ENCODE measurements at regions not wholly inside any gene's neighbourhood (a gene's known extent, or its start where the extent isn't known, plus 50 kb on each side); places are given as distances from the start of the nearest gene placed in this dataset.

- no peak for DNase-seq
These were observed 141.9 kb downstream of the DNAJB9 start for GRCh38 chr7:108711611-108712010.

GRCh38 chr7:108716783-108717182 is 147.1 kb downstream of the DNAJB9 start:
- no peak for DNase-seq

- no peak for DNase-seq
These were observed 148.1 kb downstream of the DNAJB9 start for GRCh38 chr7:108717781-108718180.

GRCh38 chr7:108719631-108720030 is 150.0 kb downstream of the DNAJB9 start:
- DNase-seq: no peak

GRCh38 chr7:108722561-108722960 is 152.9 kb downstream of the DNAJB9 start:
- no peak for DNase-seq

- no peak for DNase-seq
These were observed 153.7 kb downstream of the DNAJB9 start for GRCh38 chr7:108723381-108723814.

GRCh38 chr7:108724251-108725100 is 154.8 kb downstream of the DNAJB9 start:
- no peak for DNase-seq

- DNase-seq: no peak
These were observed 166.1 kb downstream of the DNAJB9 start for GRCh38 chr7:108735814-108736213.

- DNase-seq: no peak
These were observed 166.7 kb downstream of the DNAJB9 start for GRCh38 chr7:108736221-108736891.

- no peak for DNase-seq
These were observed 201.5 kb downstream of the DNAJB9 start for GRCh38 chr7:108770981-108771745.

- DNase-seq: no peak
These were observed 202.2 kb downstream of the DNAJB9 start for GRCh38 chr7:108771853-108772252.

- DNase-seq: no peak
These were observed 208.3 kb downstream of the DNAJB9 start for GRCh38 chr7:108777966-108778365.

- no peak for DNase-seq
These were observed 219.8 kb downstream of the DNAJB9 start for GRCh38 chr7:108789451-108789850.

- DNase-seq: no peak
These were observed 224.8 kb downstream of the DNAJB9 start for GRCh38 chr7:108794466-108794865.

GRCh38 chr7:108802650-108803049 is 233.0 kb downstream of the DNAJB9 start:
- no peak for DNase-seq

GRCh38 chr7:108805808-108806397 is 236.2 kb downstream of the DNAJB9 start:
- no peak for DNase-seq

- no peak for DNase-seq
These were observed 239.0 kb downstream of the DNAJB9 start for GRCh38 chr7:108808549-108809266.

- no peak for DNase-seq
These were observed 239.7 kb downstream of the DNAJB9 start for GRCh38 chr7:108809356-108809755.

- DNase-seq: no peak
These were observed 241.2 kb downstream of the DNAJB9 start for GRCh38 chr7:108810756-108811385.

GRCh38 chr7:108813251-108814014 is 243.8 kb downstream of the DNAJB9 start:
- no peak for DNase-seq

GRCh38 chr7:108815815-108816214 is 246.1 kb downstream of the DNAJB9 start:
- no peak for DNase-seq

Data from NCI-H510A treated with DMSO at 0.1 percent for 48 hours (cell line).